Mesendoderm (in vitro differentiated cells): ENCODE measurements at regions not wholly inside any gene's neighbourhood (a gene's known extent, or its start where the extent isn't known, plus 50 kb on each side); places are given as distances from the start of the nearest gene placed in this dataset.

ENCODE experiments used
- DNase-seq: peaks from one replicate; pipeline ENCODE4 v3.0.0; 2013
- H2AK5ac ChIP-seq: 2 replicates; pipeline ENCODE4 v1.6.1; 2013; ENCODE audit warnings: low read length, inconsistent platforms
- H2BK120ac ChIP-seq: 2 replicates; pipeline ENCODE4 v1.6.1; 2013; ENCODE audit warnings: low read depth, mild to moderate bottlenecking, low read length, moderate library complexity, mixed read lengths
- H2BK15ac ChIP-seq: replicated peaks from 2 replicates; pipeline ENCODE4 v1.6.1; 2013; ENCODE audit warnings: low read depth, mild to moderate bottlenecking, moderate library complexity
- H2BK5ac ChIP-seq: 2 replicates; pipeline ENCODE4 v1.6.1; 2013; ENCODE audit warnings: low read length, inconsistent platforms
- H3K18ac ChIP-seq: 2 replicates; pipeline ENCODE4 v1.6.1; 2013; ENCODE audit warnings: mild to moderate bottlenecking, low read length, mixed read lengths
- H3K23ac ChIP-seq: one replicate; pipeline ENCODE4 v1.6.1; 2013; ENCODE audit warnings: low read length
- H3K27ac ChIP-seq: 2 replicates; pipeline ENCODE4 v1.5.1; 2013; ENCODE audit warnings: low read depth, mild to moderate bottlenecking, inconsistent platforms, low read length, moderate library complexity
- H3K27me3 ChIP-seq: 2 replicates; pipeline ENCODE4 v1.6.1; 2013; ENCODE audit warnings: low read length, control low read depth, mild to moderate bottlenecking, inconsistent platforms; ENCODE audit not compliant: insufficient read depth, poor library complexity
- H3K36me3 ChIP-seq: 2 replicates; pipeline ENCODE4 v1.6.1; 2013; ENCODE audit warnings: low read length, inconsistent platforms; ENCODE audit not compliant: control insufficient read depth, insufficient read depth
- H3K4ac ChIP-seq: one replicate; pipeline ENCODE4 v1.6.1; 2013; ENCODE audit warnings: low read depth, mild to moderate bottlenecking, low read length, moderate library complexity
- H3K4me1 ChIP-seq: 2 replicates; pipeline ENCODE4 v1.6.1; 2013; ENCODE audit warnings: low read depth, low read length, inconsistent platforms; ENCODE audit not compliant: control insufficient read depth
- H3K4me2 ChIP-seq: 2 replicates; pipeline ENCODE4 v1.6.1; 2013; ENCODE audit warnings: low read length
- H3K4me3 ChIP-seq: 2 replicates; pipeline ENCODE4 v1.5.1; 2013; ENCODE audit warnings: mild to moderate bottlenecking, low read length
- H3K56ac ChIP-seq: one replicate; pipeline ENCODE4 v1.6.1; 2013; ENCODE audit warnings: low read length
- H3K79me1 ChIP-seq: 2 replicates; pipeline ENCODE4 v1.6.1; 2013; ENCODE audit warnings: low read length, inconsistent platforms
- H3K79me2 ChIP-seq: 2 replicates; pipeline ENCODE4 v1.6.1; 2013; ENCODE audit warnings: mild to moderate bottlenecking, low read length; ENCODE audit not compliant: control insufficient read depth, insufficient read depth
- H3K9ac ChIP-seq: 2 replicates; pipeline ENCODE4 v1.6.1; 2013; ENCODE audit warnings: low read length, inconsistent platforms
- H4K5ac ChIP-seq: one replicate; pipeline ENCODE4 v1.6.1; 2013; ENCODE audit warnings: low read length
- H4K8ac ChIP-seq: one replicate; pipeline ENCODE4 v1.6.1; 2013; ENCODE audit warnings: low read depth, mild to moderate bottlenecking, control low read depth, low read length, moderate library complexity
- WGBS: extraction: QIAGEN DNeasy Blood & Tissue Kit; methylation state at CpG from one replicate; pipeline ENCODE4 v1.1.7; 2013; ENCODE audit warnings: low lambda C conversion rate, missing lambda C conversion rate; ENCODE audit not compliant: insufficient coverage; ENCODE audit errors: extremely low coverage; 5-methylcytosine and 5-hydroxymethylcytosine counted together

DNA sequence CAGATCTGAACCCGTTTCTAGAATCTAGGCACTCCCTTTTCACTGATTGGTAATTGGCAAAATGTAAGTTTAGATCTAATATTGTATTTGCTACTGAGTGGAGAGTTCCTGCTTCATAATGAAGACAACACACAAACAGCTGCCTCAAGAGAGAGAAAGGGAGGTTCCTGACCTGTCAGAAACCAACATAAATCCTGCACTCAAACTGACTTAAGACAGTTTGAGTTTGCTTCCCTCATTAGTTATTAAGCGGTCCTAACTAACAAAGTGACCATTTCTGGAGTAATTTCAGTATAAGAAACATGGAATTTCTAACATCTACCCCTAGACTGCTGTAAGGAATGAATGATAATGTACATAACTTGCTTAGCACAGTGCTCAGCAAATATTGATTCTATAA lies 191.2 kb downstream of the METTL4 start:
- no peaks in the 10 kb centered on the region for H3K79me2 ChIP-seq
- WGBS = no CpG with 5 or more reads among the region's 2 CpGs
- H2BK15ac ChIP-seq = no peak overlapping the region
- H3K4me1 ChIP-seq = no peaks in the 10 kb centered on the region
- H4K5ac ChIP-seq = no peak overlapping the region
- no peak overlapping the region for H4K8ac ChIP-seq
- H3K9ac ChIP-seq = no peak overlapping the region
- no peak overlapping the region for H3K4me3 ChIP-seq
- no peak overlapping the region for H3K23ac ChIP-seq
- H2AK5ac ChIP-seq = no peak overlapping the region
- H2BK5ac ChIP-seq = no peak overlapping the region
- no peak for DNase-seq
- H2BK120ac ChIP-seq = no peak overlapping the region
- no peaks in the 10 kb centered on the region for H3K79me1 ChIP-seq
- H3K4ac ChIP-seq = no peak overlapping the region
- no peaks in the 10 kb centered on the region for H3K27me3 ChIP-seq
- H3K18ac ChIP-seq = no peak overlapping the region
- H3K4me2 ChIP-seq = no peak overlapping the region
- H3K27ac ChIP-seq = no peak overlapping the region
- H3K36me3 ChIP-seq = no peaks in the 10 kb centered on the region
- no peak overlapping the region for H3K56ac ChIP-seq

DNA sequence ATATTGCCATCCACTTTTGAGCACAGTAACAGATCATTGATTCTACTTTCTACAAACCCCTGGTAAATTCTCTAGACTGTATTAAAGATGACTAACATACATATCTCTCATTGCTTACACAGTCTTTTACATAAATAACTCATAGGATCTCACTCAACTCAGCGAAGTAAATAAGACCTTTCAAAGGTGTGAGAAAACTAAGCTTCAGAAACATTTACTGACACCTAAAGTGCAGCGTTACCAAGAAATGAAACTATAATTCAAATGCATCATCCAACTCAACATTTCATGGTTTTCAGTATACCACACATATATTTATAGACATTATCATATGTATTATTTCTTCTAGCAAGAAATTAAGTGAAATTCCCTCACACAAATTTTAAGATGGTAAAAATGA lies 189.8 kb downstream of the METTL4 start:
- Histone ChIP-seq H4K8ac (no peak overlapping the region), H3K4ac (no peak overlapping the region), H4K5ac (no peak overlapping the region), H2BK120ac (no peak overlapping the region), H3K56ac (no peak overlapping the region), H2AK5ac (no peak overlapping the region), H3K27ac (no peak overlapping the region), H3K79me1 (no peaks in the 10 kb centered on the region), H3K4me3 (no peak overlapping the region), H3K23ac (no peak overlapping the region), H3K79me2 (no peaks in the 10 kb centered on the region), H2BK15ac (no peak overlapping the region), H2BK5ac (no peak overlapping the region), H3K9ac (no peak overlapping the region), H3K36me3 (no peaks in the 10 kb centered on the region), H3K18ac (no peak overlapping the region), H3K4me2 (no peak overlapping the region), H3K4me1 (no peaks in the 10 kb centered on the region), H3K27me3 (no peaks in the 10 kb centered on the region)
- WGBS = no CpG with 5 or more reads among the region's 2 CpGs
- no peak for DNase-seq

DNA sequence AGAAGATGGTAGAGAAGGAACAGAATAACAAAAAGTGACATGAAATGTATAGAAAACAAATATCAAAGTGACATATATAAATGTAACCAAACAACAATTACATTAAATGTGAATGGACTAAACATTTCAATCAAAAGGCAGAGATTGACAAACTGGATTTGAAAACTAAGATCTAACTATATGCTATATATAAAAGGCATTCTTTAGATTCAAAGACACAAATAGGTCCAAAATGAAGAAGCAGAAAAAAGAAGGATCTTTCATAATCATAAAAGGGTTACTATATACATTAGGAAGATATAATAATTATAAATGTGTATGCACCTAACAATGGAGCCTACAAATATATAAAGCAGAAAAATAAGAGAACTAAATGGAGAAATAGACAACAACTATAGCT lies 183.7 kb downstream of the METTL4 start:
- no peaks in the 10 kb centered on the region for H3K36me3 ChIP-seq
- H3K27ac ChIP-seq = no peak overlapping the region
- no peaks in the 10 kb centered on the region for H3K79me2 ChIP-seq
- no peak overlapping the region for H3K4me2 ChIP-seq
- no peaks in the 10 kb centered on the region for H3K27me3 ChIP-seq
- no peak overlapping the region for H2AK5ac ChIP-seq
- no peak overlapping the region for H3K56ac ChIP-seq
- no peaks in the 10 kb centered on the region for H3K4me1 ChIP-seq
- H3K23ac ChIP-seq = no peak overlapping the region
- H3K4ac ChIP-seq = no peak overlapping the region
- H4K8ac ChIP-seq = no peak overlapping the region
- H2BK15ac ChIP-seq = no peak overlapping the region
- H3K4me3 ChIP-seq = no peak overlapping the region
- H3K79me1 ChIP-seq = no peaks in the 10 kb centered on the region
- no peak overlapping the region for H2BK5ac ChIP-seq
- no peak overlapping the region for H3K9ac ChIP-seq
- no peak overlapping the region for H2BK120ac ChIP-seq
- DNase-seq = no peak
- H3K18ac ChIP-seq = no peak overlapping the region
- no peak overlapping the region for H4K5ac ChIP-seq

DNA sequence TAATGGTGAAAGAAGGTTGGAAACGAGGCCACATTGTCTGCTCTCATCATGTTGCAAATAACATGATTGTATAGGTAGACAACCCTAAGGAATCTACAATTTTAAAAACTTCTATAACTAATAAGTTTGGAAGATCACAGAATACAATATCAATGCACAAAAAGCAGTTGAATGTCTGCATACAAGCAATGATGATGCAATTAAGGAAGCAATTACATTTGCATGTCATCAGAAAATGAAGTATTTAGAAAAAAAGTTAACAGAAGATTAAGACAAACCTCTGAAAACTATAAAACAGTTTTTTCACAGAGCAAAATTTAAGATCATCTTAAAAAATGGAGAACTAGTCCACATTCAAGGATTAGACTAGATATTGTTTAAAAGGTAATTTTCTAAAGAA lies 181.1 kb downstream of the METTL4 start:
- Histone ChIP-seq H3K9ac (no peak overlapping the region), H4K8ac (no peak overlapping the region), H3K79me2 (no peaks in the 10 kb centered on the region), H3K4ac (no peak overlapping the region), H3K18ac (no peak overlapping the region), H3K4me1 (no peaks in the 10 kb centered on the region), H3K4me3 (no peak overlapping the region), H2BK120ac (no peak overlapping the region), H2BK15ac (no peak overlapping the region), H3K4me2 (no peak overlapping the region), H2AK5ac (no peak overlapping the region), H3K23ac (no peak overlapping the region), H3K27me3 (no peaks in the 10 kb centered on the region), H3K36me3 (no peaks in the 10 kb centered on the region), H3K56ac (no peak overlapping the region), H2BK5ac (no peak overlapping the region), H3K79me1 (no peaks in the 10 kb centered on the region), H4K5ac (no peak overlapping the region), H3K27ac (no peak overlapping the region)
- no CpG with 5 or more reads among the region's 1 CpG for whole genome bisulfite sequencing
- DNase-seq = no peak

DNA sequence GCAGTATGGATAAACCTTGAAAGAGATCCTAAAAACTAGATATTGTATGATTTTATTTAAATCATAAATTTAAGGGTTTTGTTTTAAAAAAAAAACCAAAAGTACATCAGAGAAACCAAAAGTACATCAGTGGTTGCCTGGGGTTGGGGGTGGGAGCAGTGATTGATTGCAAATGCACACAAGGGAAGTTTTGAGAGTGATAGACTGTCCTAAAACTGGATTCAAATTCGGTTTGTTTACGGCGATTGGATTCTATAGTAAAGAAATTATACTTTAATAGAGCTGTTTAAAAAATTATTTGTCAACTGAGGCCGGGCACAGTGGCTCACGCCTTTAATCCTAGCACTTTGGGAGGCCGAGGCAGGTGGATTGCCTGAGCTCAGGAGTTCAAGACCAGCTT lies 179.8 kb downstream of the METTL4 start:
- no peak for DNase-seq
- no peak overlapping the region for H4K8ac ChIP-seq
- no peaks in the 10 kb centered on the region for H3K79me2 ChIP-seq
- no peaks in the 10 kb centered on the region for H3K36me3 ChIP-seq
- no peak overlapping the region for H3K27ac ChIP-seq
- H3K4me1 ChIP-seq = no peaks in the 10 kb centered on the region
- no peak overlapping the region for H4K5ac ChIP-seq
- H2BK120ac ChIP-seq = no peak overlapping the region
- H3K9ac ChIP-seq = no peak overlapping the region
- no peak overlapping the region for H3K23ac ChIP-seq
- H3K27me3 ChIP-seq = no peaks in the 10 kb centered on the region
- no peak overlapping the region for H2BK5ac ChIP-seq
- no peak overlapping the region for H3K4me2 ChIP-seq
- no peak overlapping the region for H3K56ac ChIP-seq
- H2AK5ac ChIP-seq = no peak overlapping the region
- WGBS = no CpG with 5 or more reads among the region's 6 CpGs
- H3K4ac ChIP-seq = no peak overlapping the region
- no peak overlapping the region for H3K18ac ChIP-seq
- no peaks in the 10 kb centered on the region for H3K79me1 ChIP-seq
- no peak overlapping the region for H2BK15ac ChIP-seq
- H3K4me3 ChIP-seq = no peak overlapping the region

DNA sequence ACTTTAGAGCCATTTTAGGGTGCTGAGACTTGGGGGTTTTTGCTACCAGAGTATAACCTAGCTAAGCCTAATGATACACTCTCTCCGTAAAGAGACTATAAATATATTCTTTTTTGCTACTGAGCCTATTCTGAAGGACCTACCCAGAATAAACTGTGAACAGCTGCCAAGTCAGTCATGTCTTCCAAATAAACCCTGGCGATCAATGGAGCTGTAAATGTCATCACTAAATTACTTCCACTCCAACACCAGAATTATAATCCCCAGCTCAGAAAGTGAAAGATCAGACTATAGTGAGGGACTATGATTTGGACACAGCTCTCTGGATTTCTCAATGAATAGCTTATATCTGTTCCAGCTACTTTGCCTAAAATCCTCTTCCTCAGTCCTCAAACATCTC lies 178.9 kb downstream of the METTL4 start:
- Histone ChIP-seq H3K23ac (no peak overlapping the region), H3K79me1 (no peaks in the 10 kb centered on the region), H3K4me2 (no peak overlapping the region), H3K9ac (no peak overlapping the region), H4K5ac (no peak overlapping the region), H2BK5ac (no peak overlapping the region), H3K79me2 (no peaks in the 10 kb centered on the region), H3K36me3 (no peaks in the 10 kb centered on the region), H2AK5ac (no peak overlapping the region), H3K4ac (no peak overlapping the region), H3K18ac (no peak overlapping the region), H3K27ac (no peak overlapping the region), H4K8ac (no peak overlapping the region), H2BK15ac (no peak overlapping the region), H3K4me1 (no peaks in the 10 kb centered on the region), H2BK120ac (no peak overlapping the region), H3K27me3 (no peaks in the 10 kb centered on the region), H3K56ac (no peak overlapping the region), H3K4me3 (no peak overlapping the region)
- WGBS = no CpG with 5 or more reads among the region's 2 CpGs
- no peak for DNase-seq
